Calu3 (cell line): ENCODE measurements at regions not wholly inside any gene's neighbourhood (a gene's known extent, or its start where the extent isn't known, plus 50 kb on each side); places are given as distances from the start of the nearest gene placed in this dataset.

ENCODE experiments used
- BruUV-seq: library from RNA; stranded (reverse); fragments of 400-500 nt; replicated peaks from 2 replicates; lab custom pipeline; 2021; lab: Mats Ljungman, UMichigan
- CTCF ChIA-PET: fragments of 300-600 bp; sonication (Branson Sonifier 250); formaldehyde crosslinking; loops from one replicate; lab custom pipeline; 2022; ENCODE audit warnings: antibody characterized with exemption; lab: Charles Lee
- DNase-seq: peaks from one replicate; pipeline ENCODE4 v3.0.0; 2022
- H3K27ac Mint-ChIP-seq: one replicate; pipeline ENCODE4 v1.8.0; 2022; ENCODE audit warnings: mixed read lengths; ENCODE audit not compliant: unreplicated experiment
- H3K27me3 Mint-ChIP-seq: one replicate; pipeline ENCODE4 v1.8.0; 2022; ENCODE audit warnings: mixed read lengths; ENCODE audit not compliant: unreplicated experiment
- H3K36me3 Mint-ChIP-seq: one replicate; pipeline ENCODE4 v1.8.0; 2022; ENCODE audit warnings: mild to moderate bottlenecking, moderate library complexity, mixed read lengths; ENCODE audit not compliant: insufficient read depth, unreplicated experiment
- H3K4me1 Mint-ChIP-seq: one replicate; pipeline ENCODE4 v1.8.0; 2022; ENCODE audit warnings: mild to moderate bottlenecking, low read depth, mixed read lengths; ENCODE audit not compliant: unreplicated experiment
- H3K4me3 Mint-ChIP-seq: one replicate; pipeline ENCODE4 v1.8.0; 2022; ENCODE audit warnings: mild to moderate bottlenecking, low read depth, moderate library complexity, mixed read lengths; ENCODE audit not compliant: unreplicated experiment
- H3K9me3 Mint-ChIP-seq: one replicate; pipeline ENCODE4 v1.8.0; 2022; ENCODE audit warnings: low read depth, mixed read lengths; ENCODE audit not compliant: unreplicated experiment
- intact Hi-C: fragments of 100-400 bp; cut with micrococcal nuclease; formaldehyde crosslinking; loops from one replicate; pipeline ENCODE4 v1.10.0; 2022; ENCODE audit not compliant: unreplicated experiment
- TF ChIP-seq, protein P1 (sequence below): fragments of 200-600 bp; IDR thresholded peaks from one replicate; pipeline ENCODE4 v1.8.0; 2022; ENCODE audit warnings: antibody characterized with exemption; ENCODE audit not compliant: unreplicated experiment

GRCh38 chr20:60820918-60821317 lies 431.1 kb upstream of the CDH4 start:
- intact Hi-C loops, result no loop called here
- BruUV-seq, result no TSS peak
- Mint-ChIP-seq H3K27me3 (no peaks in the 10 kb centered on the region), H3K27ac (no peak overlapping the region), H3K36me3 (no peaks in the 10 kb centered on the region), H3K4me3 (no peak overlapping the region), H3K4me1 (no peaks in the 10 kb centered on the region), H3K9me3 (peaks cover 21% of the 10 kb centered on the region)
- TF ChIP-seq, protein P1, sequence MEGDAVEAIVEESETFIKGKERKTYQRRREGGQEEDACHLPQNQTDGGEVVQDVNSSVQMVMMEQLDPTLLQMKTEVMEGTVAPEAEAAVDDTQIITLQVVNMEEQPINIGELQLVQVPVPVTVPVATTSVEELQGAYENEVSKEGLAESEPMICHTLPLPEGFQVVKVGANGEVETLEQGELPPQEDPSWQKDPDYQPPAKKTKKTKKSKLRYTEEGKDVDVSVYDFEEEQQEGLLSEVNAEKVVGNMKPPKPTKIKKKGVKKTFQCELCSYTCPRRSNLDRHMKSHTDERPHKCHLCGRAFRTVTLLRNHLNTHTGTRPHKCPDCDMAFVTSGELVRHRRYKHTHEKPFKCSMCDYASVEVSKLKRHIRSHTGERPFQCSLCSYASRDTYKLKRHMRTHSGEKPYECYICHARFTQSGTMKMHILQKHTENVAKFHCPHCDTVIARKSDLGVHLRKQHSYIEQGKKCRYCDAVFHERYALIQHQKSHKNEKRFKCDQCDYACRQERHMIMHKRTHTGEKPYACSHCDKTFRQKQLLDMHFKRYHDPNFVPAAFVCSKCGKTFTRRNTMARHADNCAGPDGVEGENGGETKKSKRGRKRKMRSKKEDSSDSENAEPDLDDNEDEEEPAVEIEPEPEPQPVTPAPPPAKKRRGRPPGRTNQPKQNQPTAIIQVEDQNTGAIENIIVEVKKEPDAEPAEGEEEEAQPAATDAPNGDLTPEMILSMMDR, result no peak
- CTCF ChIA-PET, result no interaction called here
- DNase-seq, result no peak

DNA sequence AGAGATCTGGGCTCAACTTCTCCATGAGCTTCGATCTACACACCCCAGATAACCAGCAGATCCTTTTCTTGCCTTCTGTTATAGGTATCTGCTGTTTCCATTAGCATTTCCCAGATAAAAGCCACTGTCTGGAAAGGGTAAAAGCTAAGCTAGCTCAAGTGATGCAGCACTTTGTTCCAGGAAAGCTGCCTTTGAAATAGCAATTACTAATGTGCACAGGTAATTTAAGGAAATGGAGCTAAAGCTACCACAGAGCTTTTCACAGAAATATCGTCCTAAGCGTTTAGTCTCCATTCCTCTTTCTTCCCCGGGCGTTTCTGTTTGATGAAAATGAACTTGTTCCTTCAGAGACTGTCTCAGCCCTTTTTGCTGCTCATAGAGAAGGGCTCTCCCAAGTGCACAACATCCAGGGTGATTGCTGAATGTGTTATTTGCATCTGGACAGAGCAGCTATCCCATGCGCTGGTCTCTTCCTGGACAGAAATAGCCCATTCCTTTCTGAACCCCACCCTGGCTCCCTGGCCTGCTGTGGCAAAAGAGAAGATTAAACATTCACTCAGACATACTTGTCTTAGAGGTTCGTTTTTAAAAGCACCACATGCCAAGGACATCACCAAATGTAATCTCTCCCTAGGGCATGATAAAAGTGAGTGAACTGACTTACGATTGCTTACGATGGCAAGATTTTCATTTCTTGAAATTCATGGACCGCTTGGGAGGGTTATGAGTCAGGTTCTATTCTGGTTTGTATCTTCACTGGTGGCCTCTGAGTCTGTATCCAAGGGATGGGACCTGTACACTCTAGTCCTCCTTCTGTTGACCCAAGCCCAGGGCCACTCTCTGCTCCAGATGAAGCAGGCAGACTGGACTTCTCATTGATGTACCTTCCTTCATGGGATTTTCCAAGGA lies 429.1 kb upstream of the CDH4 start:
- DNase-seq, result no peak
- H3K27me3 Mint-ChIP-seq, result no peaks in the 10 kb centered on the region
- no TSS peak for BruUV-seq
- TF ChIP-seq, protein P1, result no peak
- H3K27ac Mint-ChIP-seq, result no peak overlapping the region
- peaks cover 15% of the 10 kb centered on the region for H3K9me3 Mint-ChIP-seq
- no peak overlapping the region for H3K4me3 Mint-ChIP-seq
- H3K36me3 Mint-ChIP-seq, result no peaks in the 10 kb centered on the region
- CTCF ChIA-PET, result no interaction called here
- H3K4me1 Mint-ChIP-seq, result no peaks in the 10 kb centered on the region
- intact Hi-C loops, result no loop called here

DNA sequence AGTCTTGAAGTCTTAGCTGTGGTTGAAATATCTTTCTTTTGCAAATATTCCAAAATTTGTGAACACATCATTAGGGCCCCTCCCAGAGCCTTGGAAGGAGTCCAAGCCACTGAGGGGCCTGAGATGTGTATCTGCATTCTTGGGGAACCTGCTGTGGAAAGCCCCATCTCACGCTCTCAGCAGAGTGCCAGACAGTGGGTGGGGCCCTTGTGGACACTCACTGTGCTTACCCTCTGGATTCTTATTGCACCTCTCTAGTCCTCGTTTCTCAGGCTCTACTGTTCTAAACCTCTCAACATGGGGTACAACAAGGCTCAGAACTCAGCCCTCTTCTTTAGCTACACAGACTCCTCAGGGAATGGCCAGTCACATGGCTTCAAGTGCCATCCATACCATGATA lies 416.2 kb upstream of the CDH4 start:
- Mint-ChIP-seq H3K36me3 (no peaks in the 10 kb centered on the region), H3K4me3 (no peak overlapping the region), H3K27me3 (no peaks in the 10 kb centered on the region), H3K4me1 (no peaks in the 10 kb centered on the region), H3K27ac (no peak overlapping the region), H3K9me3 (peaks cover 18% of the 10 kb centered on the region)
- BruUV-seq, result no TSS peak
- intact Hi-C loops, result no loop called here
- TF ChIP-seq, protein P1, result no peak
- CTCF ChIA-PET, result no interaction called here
- no peak for DNase-seq

GRCh38 chr20:60837173-60837770 lies 414.8 kb upstream of the CDH4 start:
- Mint-ChIP-seq H3K9me3 (peaks cover 24% of the 10 kb centered on the region), H3K27ac (no peak overlapping the region), H3K36me3 (no peaks in the 10 kb centered on the region), H3K4me3 (no peak overlapping the region), H3K27me3 (no peaks in the 10 kb centered on the region), H3K4me1 (no peaks in the 10 kb centered on the region)
- DNase-seq, result no peak
- CTCF ChIA-PET, result no interaction called here
- no TSS peak for BruUV-seq
- TF ChIP-seq, protein P1, result no peak
- intact Hi-C loops, result no loop called here
